Tibial nerve (tissue), 4 donors: ENCODE measurements at regions not wholly inside any gene's neighbourhood (a gene's known extent, or its start where the extent isn't known, plus 50 kb on each side); places are given as distances from the start of the nearest gene placed in this dataset.

Source experiments
- DNase-seq, 2 donors: peaks; one replicate each; pipeline ENCODE4 v3.0.0-alpha.2; 2019; ENCODE audit warnings: low spot score in 2 of 2
- H3K27ac ChIP-seq, 4 donors: fragments of 200-600 bp; sonication (generic) in 3 of 4; one replicate each; pipeline ENCODE4 v1.5.1; 2017 to 2019; ENCODE audit warnings: mild to moderate bottlenecking in 1 of 4
- H3K27me3 ChIP-seq, 2 donors: fragments of 200-600 bp; sonication (generic) in 1 of 2; one replicate each; pipeline versions ENCODE4 v1.5.1 to v1.6.0; 2017 to 2019
- H3K36me3 ChIP-seq, 3 donors: fragments of 200-600 bp; sonication (generic); one replicate each; pipeline ENCODE4 v1.5.1; 2018 to 2019
- H3K4me1 ChIP-seq, 4 donors: fragments of 200-600 bp; sonication (generic) in 3 of 4; one replicate each; pipeline ENCODE4 v1.5.1; 2017 to 2019
- H3K4me3 ChIP-seq, 4 donors: fragments of 200-600 bp; sonication (generic) in 3 of 4; one replicate each; pipeline ENCODE4 v1.5.1; 2017 to 2019; ENCODE audit warnings: mild to moderate bottlenecking in 1 of 4, moderate library complexity in 1 of 4
- H3K9me3 ChIP-seq, 4 donors: fragments of 200-600 bp; sonication (generic) in 3 of 4; one replicate each; pipeline ENCODE4 v1.5.1; 2017 to 2019
- EP300 ChIP-seq, 2 donors: sonication (generic); formaldehyde crosslinking; IDR thresholded peaks; one replicate each; pipeline ENCODE4 v1.6.1; 2017; ENCODE audit warnings: antibody characterized with exemption in 2 of 2, mild to moderate bottlenecking in 1 of 2
- POLR2A ChIP-seq, 2 donors: fragments of 450-650 bp; IDR thresholded peaks; one replicate each; pipeline ENCODE4 v1.6.1; 2017; ENCODE audit warnings: antibody characterized with exemption in 2 of 2, mild to moderate bottlenecking in 2 of 2, moderate library complexity in 2 of 2
- WGBS, 2 donors: methylation state at CpG; one replicate each; pipeline ENCODE4 v1.1.5; 2018; 5-methylcytosine and 5-hydroxymethylcytosine counted together
- TF ChIP-seq, protein P1 (sequence below), 5 experiments: fragments of 200-600 bp in 3 of 5; fragments of 450-650 bp in 2 of 5; sonication (generic) in 3 of 5; IDR thresholded peaks; one replicate each; pipeline ENCODE4 v1.5.1; 2016 to 2019; ENCODE audit warnings: antibody characterized with exemption in 5 of 5, mild to moderate bottlenecking in 3 of 5, moderate library complexity in 2 of 5

DNA sequence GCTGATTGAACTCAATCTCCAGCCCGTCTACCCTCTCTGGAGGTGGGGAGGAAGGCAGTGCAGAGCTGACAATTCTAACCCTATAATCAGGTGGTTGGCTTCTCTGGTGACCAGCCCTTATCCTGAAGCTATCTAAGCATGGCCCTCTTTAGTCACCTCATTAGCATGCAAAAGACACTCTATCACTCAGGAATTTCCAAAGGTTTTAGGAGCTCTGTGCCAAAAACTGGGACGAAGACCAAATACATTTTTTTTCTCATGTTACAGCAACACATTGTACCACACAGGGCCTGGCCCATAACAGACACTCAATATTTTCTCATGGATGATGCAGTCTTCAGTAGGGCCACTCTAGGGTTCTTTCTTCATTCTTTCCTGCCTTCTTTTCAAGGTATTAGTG, 118.8 kb upstream of the VLDLR start:
- WGBS, 2 donors = 81 to 83% methylated on average over 2 of the region's 2 CpGs
- Histone ChIP-seq H3K4me1 (no peaks in the 10 kb centered on the region), H3K27ac (no peak overlapping the region), H3K4me3 (no peak overlapping the region), H3K9me3 (no peaks in the 10 kb centered on the region), H3K36me3 (no peaks in the 10 kb centered on the region), H3K27me3 (no peaks in the 10 kb centered on the region)
- TF ChIP-seq POLR2A (IDR thresholded peaks at IDR 0.05) = no peak
- DNase-seq = no peak

DNA sequence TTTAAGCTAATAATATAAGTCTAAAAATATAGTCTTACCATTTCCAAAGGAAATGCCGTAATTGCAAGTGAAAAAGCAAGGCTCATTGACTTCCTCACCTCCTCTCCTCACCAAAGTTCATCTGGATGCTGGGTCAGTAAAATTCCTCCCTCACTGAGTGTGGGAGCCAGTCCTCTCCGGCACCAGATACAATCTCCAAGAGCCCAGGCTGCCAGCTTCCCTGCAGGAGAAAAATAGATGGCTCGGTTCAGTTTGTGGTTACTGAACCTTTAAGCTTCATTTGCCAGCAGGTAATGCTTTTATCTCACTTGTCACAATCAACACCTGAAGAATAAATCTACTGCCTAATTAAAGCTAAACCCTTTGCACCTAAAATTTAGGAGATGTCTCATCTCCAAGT, 115.3 kb upstream of the VLDLR start:
- 49 to 57% methylated on average over 3 of the region's 3 CpGs for WGBS, 2 donors
- no peak for DNase-seq
- Histone ChIP-seq H3K27me3 (no peaks in the 10 kb centered on the region), H3K27ac (no peak overlapping the region), H3K36me3 (no peaks in the 10 kb centered on the region), H3K4me1 (no peaks in the 10 kb centered on the region), H3K9me3 (no peaks in the 10 kb centered on the region), H3K4me3 (no peak overlapping the region)
- TF ChIP-seq EP300 (IDR thresholded peaks at IDR 0.05) (no peak), POLR2A (IDR thresholded peaks at IDR 0.05) (no peak)
- TF ChIP-seq, protein P1, sequence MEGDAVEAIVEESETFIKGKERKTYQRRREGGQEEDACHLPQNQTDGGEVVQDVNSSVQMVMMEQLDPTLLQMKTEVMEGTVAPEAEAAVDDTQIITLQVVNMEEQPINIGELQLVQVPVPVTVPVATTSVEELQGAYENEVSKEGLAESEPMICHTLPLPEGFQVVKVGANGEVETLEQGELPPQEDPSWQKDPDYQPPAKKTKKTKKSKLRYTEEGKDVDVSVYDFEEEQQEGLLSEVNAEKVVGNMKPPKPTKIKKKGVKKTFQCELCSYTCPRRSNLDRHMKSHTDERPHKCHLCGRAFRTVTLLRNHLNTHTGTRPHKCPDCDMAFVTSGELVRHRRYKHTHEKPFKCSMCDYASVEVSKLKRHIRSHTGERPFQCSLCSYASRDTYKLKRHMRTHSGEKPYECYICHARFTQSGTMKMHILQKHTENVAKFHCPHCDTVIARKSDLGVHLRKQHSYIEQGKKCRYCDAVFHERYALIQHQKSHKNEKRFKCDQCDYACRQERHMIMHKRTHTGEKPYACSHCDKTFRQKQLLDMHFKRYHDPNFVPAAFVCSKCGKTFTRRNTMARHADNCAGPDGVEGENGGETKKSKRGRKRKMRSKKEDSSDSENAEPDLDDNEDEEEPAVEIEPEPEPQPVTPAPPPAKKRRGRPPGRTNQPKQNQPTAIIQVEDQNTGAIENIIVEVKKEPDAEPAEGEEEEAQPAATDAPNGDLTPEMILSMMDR (IDR thresholded peaks at IDR 0.05) = no peak

DNA sequence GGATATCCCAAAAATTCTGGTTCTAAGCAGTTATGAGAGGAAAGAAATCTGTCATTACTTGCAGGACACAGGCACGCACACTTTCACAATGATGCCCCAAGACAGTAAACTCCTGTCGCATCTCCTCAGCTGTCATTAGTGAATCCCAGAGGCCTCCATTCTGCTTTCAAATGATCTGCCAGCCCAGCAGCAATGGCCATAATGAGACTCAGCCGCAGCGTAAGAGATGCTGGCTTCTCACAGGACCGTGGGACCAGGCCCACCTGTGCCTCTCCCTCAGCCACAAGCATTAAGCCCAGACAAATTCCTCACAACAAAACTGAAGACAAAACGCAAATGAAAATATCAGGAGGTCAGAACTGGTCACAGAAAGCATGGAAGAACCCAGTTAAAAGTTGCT, 98.0 kb upstream of the VLDLR start:
- no peaks in the 10 kb centered on the region for H3K27me3 ChIP-seq
- 83 to 89% methylated on average over 6 of the region's 6 CpGs for WGBS, 2 donors
- H3K27ac ChIP-seq = no peak overlapping the region
- H3K36me3 ChIP-seq = no peaks in the 10 kb centered on the region
- H3K4me1 ChIP-seq = peaks cover 0 to 4% (median 0%) of the 10 kb centered on the region in 4 donors
- no peak overlapping the region for H3K4me3 ChIP-seq
- H3K9me3 ChIP-seq = peaks cover 0 to 21% (median 0%) of the 10 kb centered on the region in 4 donors
- no peak for DNase-seq
- TF ChIP-seq POLR2A (IDR thresholded peaks at IDR 0.05) (no peak), EP300 (IDR thresholded peaks at IDR 0.05) (no peak)
- TF ChIP-seq, protein P1 (IDR thresholded peaks at IDR 0.05) = no peak

DNA sequence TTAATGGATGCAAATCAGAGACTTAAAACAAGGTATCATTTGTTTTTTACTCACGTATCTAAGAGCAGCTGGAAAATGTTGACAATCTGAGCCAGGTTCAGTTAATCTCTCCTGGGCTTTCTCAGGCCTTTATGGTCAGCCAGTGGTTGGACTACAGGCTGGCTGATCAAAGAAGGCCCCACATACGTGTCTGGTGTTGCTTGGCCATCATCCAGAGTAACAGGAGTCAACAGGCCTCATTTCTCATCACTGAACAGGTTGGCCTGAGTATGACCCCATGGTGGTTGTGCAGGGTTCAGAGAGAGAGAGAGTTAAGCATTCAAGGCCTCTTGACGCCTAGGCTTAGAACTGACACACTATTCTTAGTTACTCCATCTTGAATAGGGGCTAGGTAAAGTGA, 97.0 kb upstream of the VLDLR start:
- peaks cover 0 to 11% (median 0%) of the 10 kb centered on the region in 4 donors for H3K9me3 ChIP-seq
- H3K36me3 ChIP-seq = no peaks in the 10 kb centered on the region
- no peak for DNase-seq
- no peaks in the 10 kb centered on the region for H3K27me3 ChIP-seq
- TF ChIP-seq, protein P1 (IDR thresholded peaks at IDR 0.05) = no peak
- TF ChIP-seq POLR2A (IDR thresholded peaks at IDR 0.05) = no peak
- TF ChIP-seq EP300 (IDR thresholded peaks at IDR 0.05) = no peak
- H3K27ac ChIP-seq = no peak overlapping the region
- H3K4me1 ChIP-seq = peaks cover 0 to 4% (median 0%) of the 10 kb centered on the region in 4 donors
- H3K4me3 ChIP-seq = no peak overlapping the region
- 66 to 68% methylated on average over 3 of the region's 3 CpGs for WGBS, 2 donors

DNA sequence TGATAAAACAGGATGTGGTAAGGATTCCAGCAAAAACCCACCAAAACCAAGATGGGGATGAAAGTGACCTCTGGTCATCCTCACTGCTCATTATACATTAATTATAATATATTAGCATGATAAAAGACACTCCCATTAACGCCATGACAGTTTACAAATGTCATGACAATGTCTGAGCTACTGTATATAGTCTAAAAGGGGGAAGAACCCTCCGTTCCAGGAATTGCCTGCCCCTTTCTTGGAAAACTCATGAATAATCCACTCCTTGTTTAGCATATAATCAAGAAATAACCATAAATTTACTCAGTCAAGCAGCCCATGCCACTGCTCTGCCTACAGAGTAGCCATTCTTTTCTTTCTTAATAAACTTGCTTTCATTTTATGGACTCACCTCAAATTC, 96.4 kb upstream of the VLDLR start:
- no peak overlapping the region for H3K4me3 ChIP-seq
- TF ChIP-seq EP300 (IDR thresholded peaks at IDR 0.05) (no peak), POLR2A (IDR thresholded peaks at IDR 0.05) (no peak)
- TF ChIP-seq, protein P1 (IDR thresholded peaks at IDR 0.05) = no peak
- H3K27me3 ChIP-seq = no peaks in the 10 kb centered on the region
- no peak for DNase-seq
- H3K9me3 ChIP-seq = peaks cover 0 to 9% (median 0%) of the 10 kb centered on the region in 4 donors
- no peak overlapping the region for H3K27ac ChIP-seq
- peaks cover 0 to 4% (median 0%) of the 10 kb centered on the region in 4 donors for H3K4me1 ChIP-seq
- no peaks in the 10 kb centered on the region for H3K36me3 ChIP-seq
- WGBS, 2 donors = 89 to 91% methylated on average over 2 of the region's 2 CpGs
